ENCODE measurements at regions not wholly inside any gene's neighbourhood (a gene's known extent, or its start where the extent isn't known, plus 50 kb on each side); places are given as distances from the start of the nearest gene placed in this dataset.

DNA sequence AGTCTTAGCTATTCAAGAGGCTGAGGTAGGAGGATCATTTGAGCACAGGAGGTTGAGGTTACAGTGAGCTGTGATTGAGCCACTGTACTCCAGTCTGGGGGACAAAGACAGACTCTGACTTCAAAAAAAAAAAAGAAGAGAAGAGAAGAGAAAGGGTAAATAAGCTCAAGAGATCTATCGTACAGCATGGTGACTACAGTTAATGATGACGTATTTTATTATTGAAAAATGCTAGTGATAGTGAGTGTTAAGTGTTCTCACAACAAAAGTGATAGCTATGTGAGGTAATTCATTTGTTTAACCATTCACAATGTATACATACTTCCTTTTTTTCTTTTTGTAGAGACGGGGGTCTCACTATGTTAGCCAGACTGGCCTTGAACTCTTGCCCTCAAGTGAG lies 121.5 kb upstream of the RPL34 start:
- no peak for DNase-seq (ENCODE audit: low spot score)
- WGBS (ENCODE audit: low lambda C conversion rate, missing lambda C conversion rate), result 74% methylated on average over 3 of the region's 3 CpGs
- no peaks in the 10 kb centered on the region for H3K4me1 ChIP-seq (ENCODE audit: insufficient read depth)

GRCh38 chr4:108493596-108493931 lies 126.8 kb upstream of the RPL34 start:
- H3K9me2 ChIP-seq (replicated peaks; ENCODE audit: insufficient read depth), result no peaks in the 10 kb centered on the region
- no peak for DNase-seq (ENCODE audit: low spot score)
- no peak overlapping the region for H3K27ac ChIP-seq
- peaks cover 5% of the 10 kb centered on the region for H3K9me3 ChIP-seq (ENCODE audit: low read depth)
- no peaks in the 10 kb centered on the region for H3K79me2 ChIP-seq
- H4K20me1 ChIP-seq (ENCODE audit: insufficient read depth, poor library complexity, severe bottlenecking), result no peaks in the 10 kb centered on the region
- no peak overlapping the region for H2AFZ ChIP-seq
- H3K4me1 ChIP-seq (ENCODE audit: insufficient read depth), result no peaks in the 10 kb centered on the region
- no peak for TF ChIP-seq EZH2 (IDR thresholded peaks at IDR 0.05; ENCODE audit: borderline replicate concordance)
- no peak for TF ChIP-seq CTCF (IDR thresholded peaks at IDR 0.05; ENCODE audit: poor library complexity)
- TF ChIP-seq EZH2phosphoT487 (IDR thresholded peaks at IDR 0.05; ENCODE audit: low read depth, severe bottlenecking, unreplicated experiment), result no peak
- H3K36me3 ChIP-seq (replicated peaks; ENCODE audit: insufficient read depth, low read depth), result no peaks in the 10 kb centered on the region
- H3K27me3 ChIP-seq, result no peaks in the 10 kb centered on the region
- no peak overlapping the region for H3K4me2 ChIP-seq
- H3K4me3 ChIP-seq, result no peak overlapping the region

More for the DNA sequence above, 121.5 kb upstream of the RPL34 start:
- H4K20me1 ChIP-seq (ENCODE audit: insufficient read depth, poor library complexity, severe bottlenecking), result no peaks in the 10 kb centered on the region
- H3K27ac ChIP-seq, result no peak overlapping the region
- H3K9me2 ChIP-seq (replicated peaks; ENCODE audit: insufficient read depth), result no peaks in the 10 kb centered on the region
- H3K27me3 ChIP-seq, result no peaks in the 10 kb centered on the region
- peaks cover 3% of the 10 kb centered on the region for H3K9me3 ChIP-seq (ENCODE audit: low read depth)
- H3K4me3 ChIP-seq, result no peak overlapping the region
- no peaks in the 10 kb centered on the region for H3K79me2 ChIP-seq
- TF ChIP-seq EZH2phosphoT487 (IDR thresholded peaks at IDR 0.05; ENCODE audit: low read depth, severe bottlenecking, unreplicated experiment) (no peak), CTCF (IDR thresholded peaks at IDR 0.05; ENCODE audit: poor library complexity) (no peak)
- H2AFZ ChIP-seq, result no peak overlapping the region
- H3K36me3 ChIP-seq (replicated peaks; ENCODE audit: insufficient read depth, low read depth), result no peaks in the 10 kb centered on the region
- no peak overlapping the region for H3K4me2 ChIP-seq

- H4K20me1 ChIP-seq (ENCODE audit: insufficient read depth, poor library complexity, severe bottlenecking), result no peaks in the 10 kb centered on the region
- H3K27me3 ChIP-seq, result no peaks in the 10 kb centered on the region
- H3K4me3 ChIP-seq, result no peak overlapping the region
- no peak overlapping the region for H3K27ac ChIP-seq
- no peaks in the 10 kb centered on the region for H3K4me1 ChIP-seq (ENCODE audit: insufficient read depth)
- peak; percentile 15 for DNase-seq (ENCODE audit: low spot score)
- no peaks in the 10 kb centered on the region for H3K79me2 ChIP-seq
- no peaks in the 10 kb centered on the region for H3K36me3 ChIP-seq (replicated peaks; ENCODE audit: insufficient read depth, low read depth)
- no peak overlapping the region for H2AFZ ChIP-seq
- H3K4me2 ChIP-seq, result no peak overlapping the region
- TF ChIP-seq CTCF (IDR thresholded peaks at IDR 0.05; ENCODE audit: poor library complexity) (peak; percentile 19), EZH2phosphoT487 (IDR thresholded peaks at IDR 0.05; ENCODE audit: low read depth, severe bottlenecking, unreplicated experiment) (no peak)
- H3K9me3 ChIP-seq (ENCODE audit: low read depth), result peaks cover 5% of the 10 kb centered on the region
- WGBS (ENCODE audit: low lambda C conversion rate, missing lambda C conversion rate), result 48% methylated on average over 4 of the region's 4 CpGs
- H3K9me2 ChIP-seq (replicated peaks; ENCODE audit: insufficient read depth), result no peaks in the 10 kb centered on the region
Observed at GRCh38 chr4:108492816-108493595, 127.4 kb upstream of the RPL34 start.

GRCh38 chr4:108488865-108489264 lies 131.5 kb upstream of the RPL34 start:
- Histone ChIP-seq H4K20me1 (ENCODE audit: insufficient read depth, poor library complexity, severe bottlenecking) (no peaks in the 10 kb centered on the region), H3K4me1 (ENCODE audit: insufficient read depth) (no peaks in the 10 kb centered on the region), H3K27me3 (no peaks in the 10 kb centered on the region), H3K4me3 (no peak overlapping the region), H3K36me3 (replicated peaks; ENCODE audit: insufficient read depth, low read depth) (no peaks in the 10 kb centered on the region), H2AFZ (no peak overlapping the region), H3K9me2 (replicated peaks; ENCODE audit: insufficient read depth) (no peaks in the 10 kb centered on the region), H3K4me2 (no peak overlapping the region), H3K27ac (no peak overlapping the region), H3K9me3 (ENCODE audit: low read depth) (peaks cover 1% of the 10 kb centered on the region), H3K79me2 (no peaks in the 10 kb centered on the region)
- TF ChIP-seq EZH2 (IDR thresholded peaks at IDR 0.05; ENCODE audit: borderline replicate concordance) (no peak), CTCF (IDR thresholded peaks at IDR 0.05; ENCODE audit: poor library complexity) (no peak), EZH2phosphoT487 (IDR thresholded peaks at IDR 0.05; ENCODE audit: low read depth, severe bottlenecking, unreplicated experiment) (no peak)
- DNase-seq (ENCODE audit: low spot score), result peak; percentile 11
- WGBS (ENCODE audit: low lambda C conversion rate, missing lambda C conversion rate), result 76% methylated on average over 1 of the region's 1 CpG
